H1 (cell line): ENCODE measurements at regions not wholly inside any gene's neighbourhood (a gene's known extent, or its start where the extent isn't known, plus 50 kb on each side); places are given as distances from the start of the nearest gene placed in this dataset.

Experiments
- CTCF ChIA-PET: fragments of 300-600 bp; sonication (Branson Sonifier 250); formaldehyde crosslinking; loops from one replicate; lab custom pipeline; 2021; ENCODE audit not compliant: partially characterized antibody; lab: Charles Lee
- POLR2A ChIA-PET: fragments of 300-600 bp; sonication (Branson Sonifier 250); formaldehyde crosslinking; loops from one replicate; lab custom pipeline; 2021; ENCODE audit warnings: inconsistent platforms; ENCODE audit not compliant: partially characterized antibody; lab: Charles Lee
- DNase-seq, 2 experiments: peaks; one replicate each; pipeline versions ENCODE4 v3.0.0 to v3.0.0-alpha.2; 2010 to 2022; ENCODE audit warnings: low spot score in 2 of 2, low read depth in 1 of 2, mixed read lengths in 1 of 2
- FAIRE-seq: peaks from 2 replicates; lab custom pipeline; 2011; peaks lifted over from hg19 to GRCh38; lab: Jason Lieb, UNC
- H2AFZ ChIP-seq: 2 replicates; pipeline ENCODE4 v1.8.1; 2012; ENCODE audit warnings: low read length, inconsistent platforms
- H2AK5ac ChIP-seq: 2 replicates; pipeline ENCODE4 v1.6.1; 2013; ENCODE audit warnings: low read depth, low read length
- H2BK120ac ChIP-seq: replicated peaks from 2 replicates; pipeline ENCODE3; 2013; ENCODE audit warnings: low read depth, low read length, inconsistent platforms
- H2BK12ac ChIP-seq: 2 replicates; pipeline ENCODE4 v1.6.1; 2013; ENCODE audit warnings: low read depth, low read length
- H2BK15ac ChIP-seq: 2 replicates; pipeline ENCODE4 v1.6.1; 2013; ENCODE audit warnings: low read length
- H2BK20ac ChIP-seq: 2 replicates; pipeline ENCODE4 v1.6.1; 2013; ENCODE audit warnings: low read length
- H2BK5ac ChIP-seq: 2 replicates; pipeline ENCODE4 v1.6.1; 2013; ENCODE audit warnings: low read depth, low read length
- H3K14ac ChIP-seq: 2 replicates; pipeline ENCODE4 v1.6.1; 2013; ENCODE audit warnings: inconsistent platforms; ENCODE audit not compliant: insufficient read length
- H3K18ac ChIP-seq: 2 replicates; pipeline ENCODE4 v1.6.1; 2013; ENCODE audit warnings: low read length; ENCODE audit errors: extremely low read depth
- H3K23ac ChIP-seq: 2 replicates; pipeline ENCODE4 v1.6.1; 2013; ENCODE audit warnings: inconsistent platforms; ENCODE audit not compliant: insufficient read length
- H3K23me2 ChIP-seq: 2 replicates; pipeline ENCODE4 v1.6.1; 2013; ENCODE audit warnings: low read depth, low read length
- H3K27ac ChIP-seq: 2 replicates; pipeline ENCODE4 v1.6.1; 2011; ENCODE audit warnings: low read depth, low read length, inconsistent platforms
- H3K27me3 ChIP-seq, 4 experiments: replicated peaks in 1 of 4; 1 replicate in 1 of 4; 2 replicates in 3 of 4; pipeline versions ENCODE4 v1.6.1 to v1.8.1; 2011 to 2013; ENCODE audit warnings: low read length in 3 of 4, mild to moderate bottlenecking in 3 of 4, inconsistent platforms in 2 of 4, mixed read lengths in 2 of 4, moderate library complexity in 1 of 4; ENCODE audit not compliant: control insufficient read depth in 3 of 4, insufficient read depth in 3 of 4; ENCODE audit errors: extremely low read depth in 1 of 4
- H3K36me3 ChIP-seq, 4 experiments: 2 replicates each; pipeline versions ENCODE4 v1.6.1 to v1.8.1; 2011 to 2013; ENCODE audit warnings: mild to moderate bottlenecking in 4 of 4, low read length in 3 of 4, moderate library complexity in 2 of 4, control low read depth in 1 of 4, inconsistent platforms in 1 of 4; ENCODE audit not compliant: insufficient read depth in 4 of 4, control insufficient read depth in 2 of 4
- H3K4ac ChIP-seq: replicated peaks from 2 replicates; pipeline ENCODE3; 2013; ENCODE audit warnings: low read length, low read depth, mixed read lengths, inconsistent platforms; ENCODE audit not compliant: insufficient read length
- H3K4me1 ChIP-seq, 4 experiments: replicated peaks in 1 of 4; 1 replicate in 1 of 4; 2 replicates in 3 of 4; pipeline versions ENCODE4 v1.6.1 to v1.8.1; 2011 to 2013; ENCODE audit warnings: low read length in 3 of 4, inconsistent platforms in 2 of 4, mixed read lengths in 1 of 4; ENCODE audit not compliant: insufficient read depth in 4 of 4, control insufficient read depth in 3 of 4
- H3K4me2 ChIP-seq, 2 experiments: 2 replicates each; pipeline versions ENCODE4 v1.6.1 to v1.8.1; 2011 to 2013; ENCODE audit warnings: low read depth in 2 of 2, low read length in 2 of 2, control low read depth in 1 of 2, inconsistent platforms in 1 of 2, mild to moderate bottlenecking in 1 of 2; ENCODE audit not compliant: insufficient read depth in 1 of 2
- H3K4me3 ChIP-seq, 4 experiments: fragments of 200-600, 300-600 bp in 1 of 4; sonication (generic), shearing (Covaris generic), sonication (Bioruptor Twin) in 1 of 4; 2 replicates each; pipeline versions ENCODE4 v1.5.1 to v1.8.1; 2011 to 2016; ENCODE audit warnings: low read length in 4 of 4, low read depth in 3 of 4, control low read depth in 2 of 4, inconsistent platforms in 2 of 4, mild to moderate bottlenecking in 2 of 4, mixed read lengths in 1 of 4, moderate library complexity in 1 of 4; ENCODE audit not compliant: insufficient read depth in 2 of 4; ENCODE audit errors: extremely low read depth in 1 of 4
- H3K56ac ChIP-seq: replicated peaks from 2 replicates; pipeline ENCODE3; 2013; ENCODE audit warnings: low read depth, mild to moderate bottlenecking, mixed read lengths, low read length, inconsistent platforms; ENCODE audit not compliant: insufficient read length
- H3K79me1 ChIP-seq: 2 replicates; pipeline ENCODE4 v1.6.1; 2013; ENCODE audit warnings: low read depth, low read length, control low read depth
- H3K79me2 ChIP-seq, 2 experiments: 2 replicates each; pipeline versions ENCODE4 v1.6.1 to v1.8.1; 2012 to 2013; ENCODE audit warnings: low read length in 2 of 2, mild to moderate bottlenecking in 2 of 2, inconsistent platforms in 1 of 2; ENCODE audit not compliant: insufficient read depth in 2 of 2, control insufficient read depth in 1 of 2
- H3K9ac ChIP-seq, 4 experiments: replicated peaks in 1 of 4; 1 replicate in 1 of 4; 2 replicates in 3 of 4; pipeline versions ENCODE4 v1.6.1 to v1.8.1; 2011 to 2013; ENCODE audit warnings: low read depth in 3 of 4, low read length in 3 of 4, control low read depth in 2 of 4, mild to moderate bottlenecking in 2 of 4, moderate library complexity in 2 of 4, inconsistent platforms in 1 of 4; ENCODE audit errors: extremely low read depth in 1 of 4
- H3K9me3 ChIP-seq, 2 experiments: 2 replicates each; pipeline versions ENCODE4 v1.6.1 to v1.8.1; 2012 to 2013; ENCODE audit warnings: mild to moderate bottlenecking in 2 of 2, moderate library complexity in 2 of 2, control low read depth in 1 of 2, inconsistent platforms in 1 of 2, low read depth in 1 of 2, low read length in 1 of 2, mixed read lengths in 1 of 2; ENCODE audit not compliant: insufficient read depth in 2 of 2
- H4K20me1 ChIP-seq, 2 experiments: replicated peaks in 1 of 2; 2 replicates each; pipeline versions ENCODE3 to v1.8.1; 2011 to 2013; ENCODE audit warnings: inconsistent platforms in 2 of 2, low read length in 2 of 2, mild to moderate bottlenecking in 1 of 2; ENCODE audit not compliant: insufficient read depth in 2 of 2, control insufficient read depth in 1 of 2
- H4K5ac ChIP-seq: 2 replicates; pipeline ENCODE4 v1.6.1; 2013; ENCODE audit warnings: low read length, low read depth, mixed read lengths, inconsistent platforms; ENCODE audit not compliant: insufficient read length
- H4K8ac ChIP-seq: 2 replicates; pipeline ENCODE4 v1.8.0; 2013; ENCODE audit warnings: mild to moderate bottlenecking, moderate library complexity, low read length, inconsistent platforms; ENCODE audit not compliant: insufficient read depth; ENCODE audit errors: extremely low read depth
- H4K91ac ChIP-seq: replicated peaks from 2 replicates; pipeline ENCODE3; 2013; ENCODE audit warnings: low read length, mixed read lengths, inconsistent platforms; ENCODE audit not compliant: insufficient read length
- FOSL1 ChIP-seq: IDR thresholded peaks from 2 replicates; pipeline ENCODE4 v1.6.1; 2011; ENCODE audit warnings: mild to moderate bottlenecking, low read depth, low read length, moderate library complexity; ENCODE audit not compliant: insufficient read depth
- NRF1 ChIP-seq: IDR thresholded peaks from 2 replicates; pipeline ENCODE4 v1.6.1; 2011; ENCODE audit warnings: mild to moderate bottlenecking, low read depth, low read length, improper control_type of control experiment
- SIX5 ChIP-seq: IDR thresholded peaks from 2 replicates; pipeline ENCODE4 v1.6.1; 2011; ENCODE audit warnings: mild to moderate bottlenecking, low read depth, low read length
- SP4 ChIP-seq: IDR thresholded peaks from 2 replicates; pipeline ENCODE4 v1.6.1; 2012; ENCODE audit warnings: low read length, inconsistent platforms
- WGBS, 2 experiments: shearing (Covaris generic) in 1 of 2; methylation state at CpG; one replicate each; pipeline versions ENCODE4 v1.1.6 to v1.1.7; 2013 to 2015; ENCODE audit warnings: low lambda C conversion rate in 2 of 2, mixed read lengths in 2 of 2, inconsistent platforms in 1 of 2, low coverage in 1 of 2, missing lambda C conversion rate in 1 of 2; ENCODE audit not compliant: insufficient replicate concordance in 2 of 2, insufficient coverage in 1 of 2, insufficient read length in 1 of 2; ENCODE audit errors: extremely low coverage in 1 of 2, missing lambda C conversion rate in 1 of 2; 5-methylcytosine and 5-hydroxymethylcytosine counted together

GRCh38 chr7:128152721-128153120 is 88.4 kb upstream of the LEP start:
- Histone ChIP-seq H4K20me1 (no peaks in the 10 kb centered on the region), H3K79me1 (no peaks in the 10 kb centered on the region), H3K9ac (no peak overlapping the region), H4K8ac (no peak overlapping the region), H3K23ac (no peak overlapping the region), H3K4ac (no peak overlapping the region), H2BK12ac (no peak overlapping the region), H3K14ac (no peak overlapping the region), H3K9me3 (no peaks in the 10 kb centered on the region), H3K4me2 (no peak overlapping the region), H3K79me2 (no peaks in the 10 kb centered on the region), H2AFZ (no peak overlapping the region), H2BK120ac (no peak overlapping the region), H2BK5ac (no peak overlapping the region), H2AK5ac (no peak overlapping the region; the same call in 1 of the 2 replicates), H3K18ac (no peak overlapping the region), H4K5ac (no peak overlapping the region), H3K23me2 (no peaks in the 10 kb centered on the region), H2BK15ac (no peak overlapping the region), H4K91ac (no peak overlapping the region), H3K36me3 (no peaks in the 10 kb centered on the region), H3K56ac (no peak overlapping the region), H3K27ac (no peak overlapping the region), H3K4me3 (no peak overlapping the region), H3K27me3 (no peaks in the 10 kb centered on the region; a peak in 3 of 7 replicates), H3K4me1 (peaks cover 8 to 11% (median 9%) of the 10 kb centered on the region in 4 experiments), H2BK20ac (no peak overlapping the region)
- CTCF ChIA-PET = interaction anchor here (0.8 to 5.3 kb wide), 5 partner anchors 8 to 55 kb away, joined by 3 to 47 read pairs (median 5); no protein-coding TSS in a partner anchor
- WGBS, 2 experiments = 97% methylated on average over 6 of the region's 6 CpGs; no CpG with 5 or more reads in 1 of the 2 experiments
- no peak for FAIRE-seq
- no peak for TF ChIP-seq FOSL1
- no peak for TF ChIP-seq SP4
- no peak for TF ChIP-seq NRF1
- no peak for TF ChIP-seq SIX5
- DNase-seq = peak in 1 of 2 experiments; percentile 29
- POLR2A ChIA-PET = no interaction called here
